Ectodermal cell (in vitro differentiated cells): ENCODE measurements at regions not wholly inside any gene's neighbourhood (a gene's known extent, or its start where the extent isn't known, plus 50 kb on each side); places are given as distances from the start of the nearest gene placed in this dataset.

Experiments used
- H3K27ac ChIP-seq: 2 replicates; pipeline ENCODE4 v1.7.0; 2013; ENCODE audit warnings: mild to moderate bottlenecking, low read depth, low read length; ENCODE audit not compliant: insufficient read depth, poor library complexity, severe bottlenecking
- H3K27me3 ChIP-seq: 2 replicates; pipeline ENCODE4 v1.7.0; 2013; ENCODE audit warnings: mild to moderate bottlenecking, low read length; ENCODE audit not compliant: insufficient read depth, control insufficient read depth, poor library complexity, severe bottlenecking
- H3K36me3 ChIP-seq: one replicate; pipeline ENCODE4 v1.7.0; 2013; ENCODE audit warnings: low read length; ENCODE audit not compliant: control insufficient read depth, insufficient read depth
- H3K4me1 ChIP-seq: one replicate; pipeline ENCODE4 v1.7.0; 2013; ENCODE audit warnings: low read length; ENCODE audit not compliant: control insufficient read depth, insufficient read depth
- H3K4me3 ChIP-seq: 2 replicates; pipeline ENCODE4 v1.7.0; 2013; ENCODE audit warnings: low read depth, low read length, control low read depth; ENCODE audit not compliant: insufficient read depth
- H3K9me3 ChIP-seq: 2 replicates; pipeline ENCODE4 v1.7.0; 2013; ENCODE audit warnings: mild to moderate bottlenecking, low read length, moderate library complexity; ENCODE audit not compliant: control insufficient read depth
- WGBS, 2 experiments: methylation state at CpG; one replicate each; pipeline ENCODE4 v1.1.7; 2013; ENCODE audit warnings: missing lambda C conversion rate in 2 of 2; 5-methylcytosine and 5-hydroxymethylcytosine counted together

DNA sequence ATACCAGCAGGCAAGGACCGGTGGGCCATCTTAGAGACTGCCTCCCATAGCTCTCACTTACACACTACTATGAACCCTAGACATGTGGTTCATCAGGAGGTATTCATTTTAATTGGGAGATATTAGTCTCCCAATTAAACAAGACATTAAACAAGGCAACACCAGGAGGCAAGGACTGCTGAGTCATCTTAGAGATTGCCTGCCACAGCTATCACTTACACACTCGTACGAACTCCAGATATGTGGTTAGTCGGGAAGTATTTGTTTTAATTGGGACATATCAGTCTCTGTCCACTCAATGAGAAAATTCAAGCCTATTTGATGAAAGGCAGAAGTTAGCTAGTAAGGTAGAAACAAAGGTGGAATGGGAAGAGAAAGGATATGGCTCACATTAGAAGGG, 343.9 kb downstream of the NFIB start:
- no peaks in the 10 kb centered on the region for H3K4me1 ChIP-seq
- H3K27me3 ChIP-seq: no peaks in the 10 kb centered on the region
- WGBS, 2 experiments: 97 to 99% methylated on average over 4 of the region's 4 CpGs
- H3K36me3 ChIP-seq: no peaks in the 10 kb centered on the region
- no peak overlapping the region for H3K4me3 ChIP-seq
- no peaks in the 10 kb centered on the region for H3K9me3 ChIP-seq
- no peak overlapping the region for H3K27ac ChIP-seq

DNA sequence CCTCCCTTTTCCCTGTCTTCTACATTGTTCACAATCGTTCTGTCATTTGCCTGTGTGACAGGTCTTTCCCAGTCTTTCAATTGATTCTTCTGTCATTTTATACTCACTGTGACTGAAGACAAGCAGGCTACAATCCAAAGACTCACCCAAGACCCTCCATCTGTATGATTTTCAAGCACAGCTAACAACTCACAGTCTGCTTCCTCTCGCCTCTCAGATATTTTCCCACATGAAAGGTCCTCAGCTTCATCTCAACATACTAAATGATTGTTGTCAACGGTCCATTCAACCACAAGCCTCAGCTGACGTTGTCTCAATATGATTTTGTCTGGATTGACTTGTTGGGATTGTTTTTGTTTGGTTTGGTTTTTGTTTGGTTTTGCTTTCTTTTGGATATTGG, 346.5 kb downstream of the NFIB start:
- Histone ChIP-seq H3K36me3 (no peaks in the 10 kb centered on the region), H3K27me3 (no peaks in the 10 kb centered on the region), H3K27ac (no peak overlapping the region), H3K4me3 (no peak overlapping the region), H3K4me1 (no peaks in the 10 kb centered on the region), H3K9me3 (no peaks in the 10 kb centered on the region)
- 92 to 96% methylated on average over 4 of the region's 4 CpGs for WGBS, 2 experiments

DNA sequence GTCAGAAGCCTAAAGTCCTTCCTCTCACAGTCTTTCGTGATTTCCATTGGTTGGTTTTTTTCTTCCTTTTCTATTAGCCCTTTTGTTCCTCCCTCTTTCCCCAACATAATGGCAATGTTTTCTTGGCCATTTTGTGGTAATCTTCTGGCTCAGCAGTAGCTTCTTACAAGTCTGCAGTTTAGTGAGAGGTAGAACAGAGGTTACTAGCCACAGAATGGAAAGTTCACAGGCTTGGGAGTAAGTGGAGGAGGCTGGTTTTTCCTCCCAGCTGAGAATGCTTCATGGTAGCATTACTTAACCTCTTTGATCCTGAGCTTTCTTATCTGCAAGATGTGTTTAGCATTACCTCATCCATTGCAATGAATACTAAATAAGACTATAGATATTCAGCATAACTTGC, 346.9 kb downstream of the NFIB start:
- Histone ChIP-seq H3K36me3 (no peaks in the 10 kb centered on the region), H3K4me1 (no peaks in the 10 kb centered on the region), H3K4me3 (no peak overlapping the region), H3K27me3 (no peaks in the 10 kb centered on the region), H3K27ac (peak overlapping the region; percentile 27), H3K9me3 (no peaks in the 10 kb centered on the region)
- 62 to 82% methylated on average over 1 of the region's 1 CpG for WGBS, 2 experiments

GRCh38 chr9:13963005-13963653, 350.8 kb downstream of the NFIB start:
- H3K4me1 ChIP-seq: no peaks in the 10 kb centered on the region
- no peak overlapping the region for H3K27ac ChIP-seq
- no peaks in the 10 kb centered on the region for H3K9me3 ChIP-seq
- H3K27me3 ChIP-seq: no peaks in the 10 kb centered on the region
- H3K36me3 ChIP-seq: no peaks in the 10 kb centered on the region
- 89 to 94% methylated on average over 3 of the region's 3 CpGs for WGBS, 2 experiments
- H3K4me3 ChIP-seq: no peak overlapping the region

DNA sequence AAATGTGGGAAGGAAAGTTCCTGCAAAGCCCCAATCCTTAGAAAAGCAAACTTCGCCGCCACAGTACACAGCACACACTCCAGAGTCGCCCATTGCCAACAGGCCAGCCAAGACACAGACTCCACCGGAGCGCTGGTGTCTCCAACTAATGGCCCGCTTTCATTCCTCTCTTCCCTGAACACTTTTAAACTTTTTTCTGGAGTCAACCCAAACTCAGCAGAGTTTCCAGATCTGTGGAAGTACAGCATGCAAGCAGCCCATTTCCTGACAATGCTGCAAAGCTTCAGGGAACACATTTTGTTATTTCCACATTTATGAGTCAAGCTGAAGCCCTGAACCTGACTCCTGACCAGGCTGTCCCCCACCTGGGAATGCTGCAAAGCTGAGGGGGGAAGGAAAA, 351.9 kb downstream of the NFIB start:
- no peak overlapping the region for H3K27ac ChIP-seq
- no peaks in the 10 kb centered on the region for H3K36me3 ChIP-seq
- 94 to 95% methylated on average over 6 of the region's 6 CpGs for whole genome bisulfite sequencing, 2 experiments

DNA sequence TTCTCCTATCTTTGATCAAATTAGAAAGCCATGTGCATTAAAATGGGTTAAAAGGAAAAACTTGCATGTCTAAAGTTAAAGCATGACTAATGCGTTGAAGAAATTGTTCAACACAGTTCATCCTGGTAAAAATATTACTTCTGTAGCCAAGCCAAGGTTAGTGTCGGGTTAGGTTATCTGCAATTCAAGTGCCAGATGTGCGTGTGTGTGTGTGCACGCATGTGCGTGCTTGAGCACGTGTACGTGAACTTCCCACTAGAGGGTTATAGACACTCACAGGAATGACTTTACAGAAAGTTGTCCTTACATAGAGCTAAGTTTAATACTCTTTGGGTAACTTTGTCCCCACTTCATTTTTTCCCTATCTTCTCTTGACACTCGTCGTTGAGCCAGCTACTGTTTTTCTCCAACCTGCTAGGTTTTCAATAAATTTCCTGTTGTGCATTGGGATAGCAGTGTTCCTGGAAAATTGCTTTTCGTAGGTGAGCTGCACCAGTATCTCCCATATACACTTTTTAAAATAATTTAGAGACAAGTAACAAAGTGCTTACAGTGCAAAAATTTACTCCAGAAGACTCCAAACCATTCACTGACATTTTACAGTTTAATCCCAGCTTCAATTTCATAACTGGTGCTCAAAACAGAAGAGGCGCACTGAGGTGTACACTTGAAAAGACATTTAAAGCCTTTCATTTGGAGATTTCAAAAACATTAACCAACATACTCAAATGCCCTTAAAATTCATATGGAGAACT, 353.8 kb downstream of the NFIB start:
- 91 to 94% methylated on average over 11 of the region's 11 CpGs for WGBS, 2 experiments

More for the DNA sequence above, 351.9 kb downstream of the NFIB start:
- no peaks in the 10 kb centered on the region for H3K27me3 ChIP-seq
- no peaks in the 10 kb centered on the region for H3K4me1 ChIP-seq
- H3K9me3 ChIP-seq: no peaks in the 10 kb centered on the region
- no peak overlapping the region for H3K4me3 ChIP-seq

DNA sequence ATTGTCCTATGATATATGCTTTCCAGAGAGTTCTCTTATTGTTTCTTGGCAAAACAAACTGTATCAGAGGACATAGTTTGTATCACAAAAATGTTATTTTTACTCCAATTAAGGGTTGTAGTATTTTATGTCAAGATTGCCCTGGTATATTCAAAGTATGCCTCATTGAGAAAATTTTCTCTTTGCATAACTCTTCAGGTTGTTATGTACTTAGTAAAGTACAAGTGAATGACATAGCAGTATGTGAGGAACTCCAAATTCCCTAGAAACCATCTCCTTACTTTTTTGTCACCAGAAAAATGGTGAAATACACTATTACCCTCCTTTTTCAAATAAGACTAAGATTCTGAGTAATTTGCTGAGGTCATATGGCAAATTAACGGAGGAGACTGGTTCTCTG, 355.3 kb downstream of the NFIB start:
- H3K27me3 ChIP-seq: no peaks in the 10 kb centered on the region
- H3K4me3 ChIP-seq: no peak overlapping the region
- no peaks in the 10 kb centered on the region for H3K9me3 ChIP-seq
- no peaks in the 10 kb centered on the region for H3K36me3 ChIP-seq
- H3K27ac ChIP-seq: no peak overlapping the region
- WGBS, 2 experiments: 92 to 100% methylated on average over 1 of the region's 1 CpG
- H3K4me1 ChIP-seq: no peaks in the 10 kb centered on the region

More for the DNA sequence above, 353.8 kb downstream of the NFIB start:
- H3K4me1 ChIP-seq: no peaks in the 10 kb centered on the region
- no peaks in the 10 kb centered on the region for H3K9me3 ChIP-seq
- H3K4me3 ChIP-seq: no peak overlapping the region
- no peak overlapping the region for H3K27ac ChIP-seq
- no peaks in the 10 kb centered on the region for H3K27me3 ChIP-seq
- no peaks in the 10 kb centered on the region for H3K36me3 ChIP-seq

- no peaks in the 10 kb centered on the region for H3K27me3 ChIP-seq
- whole genome bisulfite sequencing, 2 experiments: 70 to 76% methylated on average over 2 of the region's 2 CpGs
- no peaks in the 10 kb centered on the region for H3K4me1 ChIP-seq
- no peak overlapping the region for H3K27ac ChIP-seq
- no peaks in the 10 kb centered on the region for H3K36me3 ChIP-seq
- no peaks in the 10 kb centered on the region for H3K9me3 ChIP-seq
- no peak overlapping the region for H3K4me3 ChIP-seq
Observed at GRCh38 chr9:13957089-13957488, 356.9 kb downstream of the NFIB start.

DNA sequence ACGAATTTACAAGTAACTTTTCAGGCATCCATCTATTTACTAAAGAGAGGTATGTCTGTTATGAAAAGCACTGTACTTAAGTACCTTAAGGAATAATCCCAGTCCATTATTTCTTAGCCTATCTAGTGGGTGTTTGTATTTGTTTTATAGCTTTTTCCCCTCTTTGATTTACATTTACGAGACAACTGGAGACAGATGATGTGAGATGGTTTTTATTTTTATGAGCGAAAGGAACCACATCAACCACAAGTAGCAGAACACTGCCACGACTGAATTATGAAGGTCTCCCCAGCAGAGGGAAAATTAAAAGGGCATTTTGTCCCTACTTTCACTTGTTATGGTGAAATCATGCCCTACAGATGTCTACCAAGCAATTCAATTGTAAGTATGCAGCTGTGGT, 357.8 kb downstream of the NFIB start:
- H3K36me3 ChIP-seq: no peaks in the 10 kb centered on the region
- H3K4me1 ChIP-seq: no peaks in the 10 kb centered on the region
- no peaks in the 10 kb centered on the region for H3K27me3 ChIP-seq
- 91 to 97% methylated on average over 2 to 4 of the region's 4 CpGs for WGBS, 2 experiments
- H3K4me3 ChIP-seq: no peak overlapping the region
- H3K27ac ChIP-seq: no peak overlapping the region
- H3K9me3 ChIP-seq: no peaks in the 10 kb centered on the region

DNA sequence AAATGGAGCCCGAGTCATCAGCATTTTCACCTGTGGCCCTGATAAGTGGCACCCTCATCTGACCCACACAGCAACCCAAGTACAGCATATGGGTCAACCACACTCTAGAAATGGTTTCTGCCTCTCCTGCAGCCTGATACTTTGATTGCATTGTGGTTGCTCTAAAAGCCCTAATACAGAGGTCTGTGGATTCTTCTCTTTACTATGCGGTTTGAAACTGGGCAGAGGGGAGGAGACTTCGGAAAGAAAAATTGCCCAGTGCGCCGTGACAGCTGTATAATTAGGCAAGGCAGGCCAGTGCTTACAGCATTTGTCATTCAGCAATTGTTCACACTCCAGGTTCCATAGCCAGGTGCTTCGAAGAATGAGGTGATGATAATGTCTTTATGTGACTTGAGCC, 361.0 kb downstream of the NFIB start:
- H3K27ac ChIP-seq: no peak overlapping the region
- H3K36me3 ChIP-seq: no peaks in the 10 kb centered on the region
- H3K27me3 ChIP-seq: no peaks in the 10 kb centered on the region
- WGBS, 2 experiments: 93 to 96% methylated on average over 6 of the region's 6 CpGs
- H3K9me3 ChIP-seq: no peaks in the 10 kb centered on the region
- H3K4me3 ChIP-seq: no peak overlapping the region
- no peaks in the 10 kb centered on the region for H3K4me1 ChIP-seq
